DOHH2 (cell line): ENCODE measurements at regions not wholly inside any gene's neighbourhood (a gene's known extent, or its start where the extent isn't known, plus 50 kb on each side); places are given as distances from the start of the nearest gene placed in this dataset.

Experiments used
- EZH2phosphoT487 ChIP-seq: fragments of 200-600 bp; sonication (generic); IDR thresholded peaks from 2 replicates; pipeline ENCODE4 v1.6.1; 2017; ENCODE audit warnings: borderline replicate concordance, mild to moderate bottlenecking, antibody characterized with exemption, low read length, moderate library complexity, mixed read lengths
- TF ChIP-seq, protein P1 (sequence below): fragments of 200-600 bp; sonication (generic); IDR thresholded peaks from one replicate; pipeline ENCODE4 v1.5.1; 2014; ENCODE audit warnings: antibody characterized with exemption, mild to moderate bottlenecking, low read depth, low read length; ENCODE audit not compliant: poor library complexity, severe bottlenecking

GRCh38 chr10:62911210-62911963, 95.2 kb upstream of the EGR2 start:
- TF ChIP-seq, protein P1, sequence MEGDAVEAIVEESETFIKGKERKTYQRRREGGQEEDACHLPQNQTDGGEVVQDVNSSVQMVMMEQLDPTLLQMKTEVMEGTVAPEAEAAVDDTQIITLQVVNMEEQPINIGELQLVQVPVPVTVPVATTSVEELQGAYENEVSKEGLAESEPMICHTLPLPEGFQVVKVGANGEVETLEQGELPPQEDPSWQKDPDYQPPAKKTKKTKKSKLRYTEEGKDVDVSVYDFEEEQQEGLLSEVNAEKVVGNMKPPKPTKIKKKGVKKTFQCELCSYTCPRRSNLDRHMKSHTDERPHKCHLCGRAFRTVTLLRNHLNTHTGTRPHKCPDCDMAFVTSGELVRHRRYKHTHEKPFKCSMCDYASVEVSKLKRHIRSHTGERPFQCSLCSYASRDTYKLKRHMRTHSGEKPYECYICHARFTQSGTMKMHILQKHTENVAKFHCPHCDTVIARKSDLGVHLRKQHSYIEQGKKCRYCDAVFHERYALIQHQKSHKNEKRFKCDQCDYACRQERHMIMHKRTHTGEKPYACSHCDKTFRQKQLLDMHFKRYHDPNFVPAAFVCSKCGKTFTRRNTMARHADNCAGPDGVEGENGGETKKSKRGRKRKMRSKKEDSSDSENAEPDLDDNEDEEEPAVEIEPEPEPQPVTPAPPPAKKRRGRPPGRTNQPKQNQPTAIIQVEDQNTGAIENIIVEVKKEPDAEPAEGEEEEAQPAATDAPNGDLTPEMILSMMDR: no peak
- no peak for TF ChIP-seq EZH2phosphoT487
